Activated CD4-positive, alpha-beta T cell treated with anti-CD3 and anti-CD28 coated beads for 24 hours (primary cell): ENCODE measurements at regions not wholly inside any gene's neighbourhood (a gene's known extent, or its start where the extent isn't known, plus 50 kb on each side); places are given as distances from the start of the nearest gene placed in this dataset.

Source experiments
- DNase-seq, 2 donors: peaks; one replicate each; pipeline ENCODE4 v3.0.0-alpha.2; 2020; ENCODE audit warnings: low read depth in 2 of 2

GRCh38 chr20:21033817-21034216 lies 72.3 kb downstream of the LINC00237 start:
- DNase-seq: no peak

GRCh38 chr20:21031666-21032065 lies 74.5 kb downstream of the LINC00237 start:
- DNase-seq: no peak

GRCh38 chr20:21029341-21029740 lies 76.8 kb downstream of the LINC00237 start:
- DNase-seq: no peak

- DNase-seq: no peak
These were observed 77.2 kb downstream of the LINC00237 start for GRCh38 chr20:21028921-21029320.

GRCh38 chr20:21028436-21028835 lies 77.7 kb downstream of the LINC00237 start:
- DNase-seq: no peak

GRCh38 chr20:21027569-21027968 lies 78.6 kb downstream of the LINC00237 start:
- no peak for DNase-seq

- no peak for DNase-seq
These were observed 79.2 kb downstream of the LINC00237 start for GRCh38 chr20:21026951-21027350.

- DNase-seq: no peak
These were observed 81.7 kb downstream of the LINC00237 start for GRCh38 chr20:21024420-21024819.

GRCh38 chr20:21022925-21023324 lies 83.2 kb downstream of the LINC00237 start:
- no peak for DNase-seq

GRCh38 chr20:21021472-21021790 lies 84.7 kb downstream of the LINC00237 start:
- DNase-seq: no peak

GRCh38 chr20:21020659-21021471 lies 85.3 kb downstream of the LINC00237 start:
- no peak for DNase-seq

GRCh38 chr20:21019814-21020658 lies 86.1 kb downstream of the LINC00237 start:
- DNase-seq: no peak

GRCh38 chr20:21019468-21019813 lies 86.7 kb downstream of the LINC00237 start:
- DNase-seq: no peak

- DNase-seq: no peak
These were observed 87.6 kb downstream of the LINC00237 start for GRCh38 chr20:21018576-21018975.

GRCh38 chr20:21017528-21018085 lies 88.6 kb downstream of the LINC00237 start:
- DNase-seq: no peak

- DNase-seq: no peak
These were observed 89.4 kb downstream of the LINC00237 start for GRCh38 chr20:21016751-21017150.

GRCh38 chr20:21014528-21014927 lies 91.6 kb downstream of the LINC00237 start:
- no peak for DNase-seq

GRCh38 chr20:21008951-21009350 lies 97.2 kb downstream of the LINC00237 start:
- no peak for DNase-seq

GRCh38 chr20:21006611-21007010 lies 99.5 kb downstream of the LINC00237 start:
- DNase-seq: no peak

GRCh38 chr20:21004386-21005076 lies 101.6 kb downstream of the LINC00237 start:
- no peak for DNase-seq

GRCh38 chr20:21003902-21004301 lies 102.3 kb downstream of the LINC00237 start:
- DNase-seq: no peak

GRCh38 chr20:21002486-21002885 lies 103.7 kb downstream of the LINC00237 start:
- DNase-seq: no peak
